ENCODE measurements at regions not wholly inside any gene's neighbourhood (a gene's known extent, or its start where the extent isn't known, plus 50 kb on each side); places are given as distances from the start of the nearest gene placed in this dataset.

DNA sequence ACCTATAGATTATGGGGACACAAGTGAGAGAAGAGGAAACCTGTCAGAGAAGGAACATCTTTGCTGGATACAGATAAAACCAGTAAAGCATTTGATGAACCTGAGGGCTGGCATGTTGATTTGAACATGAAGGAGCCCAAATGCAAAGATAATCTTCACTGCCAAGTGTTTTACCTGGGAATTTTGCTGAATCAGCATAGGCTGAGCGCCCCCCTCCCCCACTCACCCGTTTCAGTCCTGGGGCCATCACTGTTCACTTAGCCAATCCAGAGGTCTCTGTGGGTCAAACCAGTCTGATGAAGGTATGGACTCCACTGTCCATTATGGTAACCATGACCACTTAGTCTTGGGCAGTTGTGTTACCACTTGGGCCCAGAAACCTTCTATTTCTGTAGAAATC, 466.0 kb upstream of the GRM7 start:
- no peak for TF ChIP-seq CREM (IDR thresholded peaks at IDR 0.05; ENCODE audit: low read depth)
- no peak for TF ChIP-seq RAD51 (IDR thresholded peaks at IDR 0.05; ENCODE audit: borderline replicate concordance, low read depth)
- no peak for TF ChIP-seq ZFP36 (IDR thresholded peaks at IDR 0.05; ENCODE audit: low read depth, low read length, partially characterized antibody)
- TF ChIP-seq, protein P1, sequence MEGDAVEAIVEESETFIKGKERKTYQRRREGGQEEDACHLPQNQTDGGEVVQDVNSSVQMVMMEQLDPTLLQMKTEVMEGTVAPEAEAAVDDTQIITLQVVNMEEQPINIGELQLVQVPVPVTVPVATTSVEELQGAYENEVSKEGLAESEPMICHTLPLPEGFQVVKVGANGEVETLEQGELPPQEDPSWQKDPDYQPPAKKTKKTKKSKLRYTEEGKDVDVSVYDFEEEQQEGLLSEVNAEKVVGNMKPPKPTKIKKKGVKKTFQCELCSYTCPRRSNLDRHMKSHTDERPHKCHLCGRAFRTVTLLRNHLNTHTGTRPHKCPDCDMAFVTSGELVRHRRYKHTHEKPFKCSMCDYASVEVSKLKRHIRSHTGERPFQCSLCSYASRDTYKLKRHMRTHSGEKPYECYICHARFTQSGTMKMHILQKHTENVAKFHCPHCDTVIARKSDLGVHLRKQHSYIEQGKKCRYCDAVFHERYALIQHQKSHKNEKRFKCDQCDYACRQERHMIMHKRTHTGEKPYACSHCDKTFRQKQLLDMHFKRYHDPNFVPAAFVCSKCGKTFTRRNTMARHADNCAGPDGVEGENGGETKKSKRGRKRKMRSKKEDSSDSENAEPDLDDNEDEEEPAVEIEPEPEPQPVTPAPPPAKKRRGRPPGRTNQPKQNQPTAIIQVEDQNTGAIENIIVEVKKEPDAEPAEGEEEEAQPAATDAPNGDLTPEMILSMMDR (IDR thresholded peaks at IDR 0.05 in 2 of 3, conservative IDR thresholded peaks at IDR 0.05 in 1 of 3; ENCODE audit: insufficient read depth in 2 of 3, low read depth in 1 of 3, low read length in 3 of 3), result no peak
- no peak for TF ChIP-seq BRD9 (IDR thresholded peaks at IDR 0.05; ENCODE audit: low read depth, partially characterized antibody)
- no peak for TF ChIP-seq SRF (CRISPR knock-in tag; IDR thresholded peaks at IDR 0.05)
- no peak for TF ChIP-seq NCOA6 (IDR thresholded peaks at IDR 0.05)
- TF ChIP-seq NCOA2 (IDR thresholded peaks at IDR 0.05; ENCODE audit: partially characterized antibody in 2 of 2), result no peak
- no peak for TF ChIP-seq SETDB1 (IDR thresholded peaks at IDR 0.05; ENCODE audit: low read length)
- TF ChIP-seq CBX8 (IDR thresholded peaks at IDR 0.05; ENCODE audit: borderline replicate concordance, extremely low read depth, low read depth, low read length, poor library complexity, severe bottlenecking), result no peak
- TF ChIP-seq TAF1 (IDR thresholded peaks at IDR 0.05; ENCODE audit: control insufficient read depth, extremely low read depth, insufficient read depth, low read length, severe bottlenecking), result no peak
- TF ChIP-seq SRSF9 (IDR thresholded peaks at IDR 0.05; ENCODE audit: borderline replicate concordance, low read depth, low read length), result no peak
- TF ChIP-seq SMC3 (conservative IDR thresholded peaks at IDR 0.05; ENCODE audit: insufficient read depth, low read depth, low read length), result no peak
- no peak for TF ChIP-seq THRAP3 (IDR thresholded peaks at IDR 0.05; ENCODE audit: borderline replicate concordance)
